ENCODE measurements at regions not wholly inside any gene's neighbourhood (a gene's known extent, or its start where the extent isn't known, plus 50 kb on each side); places are given as distances from the start of the nearest gene placed in this dataset.
"Not testable (repeated sequence)": the region's sequence is repeated elsewhere in the genome, so short reads cannot be mapped to it uniquely, and the experiment has no call there.

DNA sequence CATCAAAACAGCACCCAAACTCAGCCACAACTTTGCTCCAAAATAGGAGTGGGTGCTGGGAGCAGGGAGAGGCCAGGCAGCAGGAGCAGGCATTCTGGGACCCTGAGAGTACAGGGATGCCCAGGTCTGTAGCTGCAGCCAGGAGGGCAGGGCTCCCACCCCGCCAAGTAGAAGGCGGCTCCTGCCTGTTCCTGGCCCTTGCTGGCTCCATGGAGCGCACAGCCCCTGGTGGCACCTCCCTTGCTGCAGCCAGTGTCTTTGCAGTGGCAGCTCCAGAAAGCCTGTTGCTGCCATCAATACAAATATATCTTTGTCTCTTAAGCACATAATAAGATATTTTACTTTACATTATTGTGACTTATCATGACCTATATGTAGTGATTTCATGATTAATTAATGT, 1096.5 kb downstream of the FSCB start:
- DNase-seq (ENCODE audit: low spot score) = no peak

DNA sequence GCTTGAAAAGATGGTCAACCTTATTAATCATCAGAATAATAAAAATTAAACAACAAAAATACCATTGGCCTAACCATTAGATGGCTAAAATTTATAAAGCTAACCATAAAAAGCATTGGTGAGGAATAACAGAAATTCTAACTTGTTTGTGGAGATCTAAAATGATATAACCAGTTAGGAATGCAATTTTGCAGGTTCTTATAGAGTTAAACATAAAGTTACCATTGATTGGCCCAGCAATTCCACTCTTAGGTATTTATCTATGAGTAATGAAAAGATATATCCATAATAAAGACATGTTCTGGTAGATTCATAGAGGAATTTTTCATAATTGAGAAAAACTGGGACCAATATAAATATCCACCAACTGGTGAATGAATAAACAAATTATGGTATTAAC, 1098.6 kb downstream of the FSCB start:
- DNase-seq (ENCODE audit: low spot score) = no peak

DNA sequence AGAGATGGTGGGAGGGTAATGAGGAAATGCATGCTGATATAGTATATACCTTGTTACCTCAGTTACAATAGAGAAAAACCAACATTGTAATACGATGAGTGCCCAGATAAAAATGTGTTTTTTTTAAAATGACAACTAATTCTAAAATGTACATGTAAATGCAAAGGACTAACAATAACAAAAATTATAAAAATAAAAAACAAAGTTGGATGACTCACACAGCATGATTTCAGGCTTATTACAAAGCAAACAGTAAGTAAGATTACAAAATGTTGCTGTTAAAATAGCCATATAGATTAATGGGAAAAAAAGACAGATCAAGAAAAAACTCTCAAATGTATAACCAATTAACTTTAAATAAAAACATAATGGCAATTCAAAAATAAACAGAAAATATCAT, 1099.4 kb downstream of the FSCB start:
- no peak for DNase-seq (ENCODE audit: low spot score)

DNA sequence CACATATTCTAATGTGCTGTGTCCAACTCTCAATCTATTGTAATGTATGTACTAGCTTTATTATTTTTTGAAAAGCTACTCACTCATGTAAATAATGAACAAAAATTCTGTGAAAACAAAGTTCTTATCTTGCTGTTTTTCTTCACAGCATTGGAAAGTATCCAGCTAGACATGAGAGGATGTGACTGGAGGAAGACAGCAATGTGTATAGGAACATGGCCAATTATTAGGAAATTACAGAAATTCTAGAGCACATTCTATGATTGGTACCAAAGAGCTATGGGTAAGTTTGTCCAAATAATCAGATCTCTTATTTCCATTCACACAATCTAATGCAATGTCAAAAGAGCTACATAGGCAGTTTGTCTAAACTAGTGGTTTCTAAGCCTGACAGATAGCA, 1100.2 kb downstream of the FSCB start:
- DNase-seq (ENCODE audit: low spot score) = no peak

DNA sequence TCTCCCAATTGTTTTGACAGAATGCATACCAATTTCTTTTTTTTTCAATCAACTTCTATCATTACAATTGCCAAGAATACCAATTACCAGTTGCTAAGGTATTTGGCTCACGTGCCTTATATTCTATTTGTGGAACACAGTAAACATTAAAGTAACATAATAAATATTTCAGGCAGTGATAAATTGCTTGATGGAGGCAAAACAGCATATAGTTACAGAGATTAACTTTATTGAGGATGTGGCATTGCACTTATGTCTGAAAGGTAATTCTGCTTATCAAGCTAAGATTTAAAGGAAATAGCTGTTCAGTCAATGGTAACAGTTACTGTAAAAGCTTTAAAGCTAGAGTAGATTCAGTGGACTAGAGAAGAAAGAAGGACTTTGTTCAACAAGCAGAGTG, 1107.8 kb downstream of the FSCB start:
- no peak for DNase-seq (ENCODE audit: low spot score)

DNA sequence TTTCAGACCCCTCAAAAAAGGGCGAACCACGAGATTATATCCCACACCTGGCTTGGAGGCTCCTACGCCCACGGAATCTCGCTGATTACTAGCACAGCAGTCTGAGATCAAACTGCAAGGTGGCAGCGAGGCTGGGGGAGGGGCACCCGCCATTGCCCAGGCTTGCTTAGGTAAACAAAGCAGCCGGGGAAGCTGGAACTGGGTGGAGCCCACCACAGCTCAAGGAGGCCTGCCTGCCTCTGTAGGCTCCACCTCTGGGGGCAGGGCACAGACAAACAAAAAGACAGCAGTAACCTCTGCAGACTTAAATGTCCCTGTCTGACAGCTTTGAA, 1136.6 kb downstream of the FSCB start:
- not testable (repeated sequence) for DNase-seq (ENCODE audit: low spot score)

DNA sequence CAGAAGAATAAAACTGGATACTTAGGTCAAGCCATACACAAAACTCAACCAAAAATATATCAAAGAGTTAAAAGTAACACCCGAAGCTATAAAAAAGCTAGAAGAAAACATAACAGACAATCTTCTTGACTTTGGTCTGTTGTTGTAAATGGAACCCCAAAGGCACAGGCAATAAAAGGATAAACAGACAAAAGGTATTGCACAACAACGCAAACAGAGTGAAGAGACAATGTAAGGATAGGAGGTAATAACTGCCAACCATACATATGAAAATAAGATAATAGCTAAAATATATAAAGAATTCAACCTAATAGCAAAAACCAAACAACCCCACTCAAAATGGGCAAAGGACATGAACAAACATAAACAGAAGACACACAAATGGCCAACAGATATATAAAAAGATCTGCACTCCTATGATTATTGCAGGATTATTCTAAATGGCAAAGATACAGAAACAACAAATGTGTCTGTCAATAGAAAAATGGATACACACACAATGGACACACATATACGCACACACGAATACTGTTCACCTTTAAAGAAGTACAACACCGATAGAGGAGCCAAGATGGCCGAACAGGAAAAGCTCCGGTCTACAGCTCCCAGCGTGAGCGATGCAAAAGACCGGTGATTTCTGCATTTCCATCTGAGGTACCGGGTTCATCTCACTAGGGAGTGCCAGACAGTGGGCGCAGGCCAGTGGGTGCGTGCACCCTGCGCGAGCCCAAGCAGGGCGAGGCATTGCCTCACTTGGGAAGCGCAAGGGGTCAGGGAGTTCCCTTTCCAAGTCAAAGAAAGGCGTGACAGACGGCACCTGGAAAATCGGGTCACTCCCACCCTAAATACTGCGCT, 1137.1 kb downstream of the FSCB start:
- no peak for DNase-seq (ENCODE audit: low spot score)

DNA sequence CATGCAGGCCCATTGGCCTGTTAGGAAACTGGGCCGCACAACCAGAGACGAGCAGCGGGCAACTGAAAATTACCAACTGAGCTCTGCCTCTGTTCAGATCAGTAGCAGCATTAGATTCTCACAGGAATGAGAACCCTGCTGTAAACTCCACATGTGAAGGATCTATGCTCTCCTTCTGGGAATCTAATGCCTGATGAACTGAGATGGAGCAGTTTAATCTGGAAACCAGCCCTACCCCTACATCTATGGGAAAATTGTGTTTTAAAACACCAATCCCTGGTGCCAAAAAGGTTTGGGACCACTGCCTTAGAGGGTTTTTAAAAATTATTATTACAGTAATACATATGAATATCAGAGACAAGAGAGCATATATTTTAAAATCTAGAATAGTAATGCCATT, 1144.5 kb downstream of the FSCB start:
- no peak for DNase-seq (ENCODE audit: low spot score)

DNA sequence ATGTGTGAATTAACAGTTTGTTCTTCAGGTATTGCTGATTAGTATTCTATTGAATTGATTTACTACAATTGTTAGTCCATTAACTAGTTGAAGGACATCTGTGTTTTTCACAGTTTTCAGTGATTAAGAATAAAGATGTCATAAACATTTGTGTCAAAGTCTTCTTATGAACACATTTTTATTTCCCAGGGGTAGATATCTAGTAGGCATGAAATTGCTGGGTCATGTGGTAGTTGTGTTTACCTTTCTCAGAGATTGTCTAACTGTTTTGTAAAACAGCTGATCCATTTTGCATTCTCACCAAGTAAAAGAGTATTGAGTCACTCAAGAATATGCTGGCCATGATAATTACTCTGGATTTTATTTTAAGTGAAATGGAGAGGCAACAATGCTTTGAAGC, 1145.3 kb downstream of the FSCB start:
- no peak for DNase-seq (ENCODE audit: low spot score)

DNA sequence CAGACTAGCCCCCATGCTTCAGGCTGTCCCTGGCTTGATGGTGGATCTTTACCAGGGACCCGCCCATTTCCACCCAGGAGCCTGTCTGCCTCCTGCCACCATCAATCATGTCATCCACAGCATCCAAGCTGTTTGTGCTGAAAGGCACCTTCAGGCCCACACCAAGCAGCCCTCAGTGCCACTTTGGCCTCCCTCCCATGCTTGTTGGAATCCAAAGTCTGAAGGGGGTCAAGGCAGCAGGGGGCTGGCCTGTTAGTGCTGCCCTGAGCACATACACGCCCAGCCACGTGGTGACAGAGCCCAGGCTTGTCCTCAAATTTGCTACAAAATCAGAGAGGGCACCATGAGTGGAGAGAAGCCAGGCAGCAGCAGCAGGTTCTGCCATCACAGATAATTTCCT, 1146.8 kb downstream of the FSCB start:
- DNase-seq (ENCODE audit: low spot score) = no peak

DNA sequence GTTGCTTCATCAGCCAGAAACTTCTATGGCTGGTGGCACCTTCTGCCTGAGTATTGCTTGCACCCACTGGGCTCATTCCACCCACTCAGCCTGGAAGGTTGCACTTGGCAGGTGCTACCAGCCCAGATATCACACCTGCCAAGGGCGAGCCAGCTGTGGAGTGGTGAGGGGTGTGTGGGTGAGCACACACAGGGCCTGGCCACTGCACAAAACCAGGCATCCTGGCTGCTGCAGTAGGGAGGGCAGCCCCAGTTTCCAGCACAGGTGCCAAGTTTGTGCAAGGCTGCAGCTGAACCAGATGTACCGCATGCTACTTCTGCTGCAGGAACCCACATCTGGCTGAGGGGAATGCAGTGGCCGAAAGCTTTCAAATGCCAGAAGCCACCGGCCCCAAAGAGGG, 1147.8 kb downstream of the FSCB start:
- no peak for DNase-seq (ENCODE audit: low spot score)

DNA sequence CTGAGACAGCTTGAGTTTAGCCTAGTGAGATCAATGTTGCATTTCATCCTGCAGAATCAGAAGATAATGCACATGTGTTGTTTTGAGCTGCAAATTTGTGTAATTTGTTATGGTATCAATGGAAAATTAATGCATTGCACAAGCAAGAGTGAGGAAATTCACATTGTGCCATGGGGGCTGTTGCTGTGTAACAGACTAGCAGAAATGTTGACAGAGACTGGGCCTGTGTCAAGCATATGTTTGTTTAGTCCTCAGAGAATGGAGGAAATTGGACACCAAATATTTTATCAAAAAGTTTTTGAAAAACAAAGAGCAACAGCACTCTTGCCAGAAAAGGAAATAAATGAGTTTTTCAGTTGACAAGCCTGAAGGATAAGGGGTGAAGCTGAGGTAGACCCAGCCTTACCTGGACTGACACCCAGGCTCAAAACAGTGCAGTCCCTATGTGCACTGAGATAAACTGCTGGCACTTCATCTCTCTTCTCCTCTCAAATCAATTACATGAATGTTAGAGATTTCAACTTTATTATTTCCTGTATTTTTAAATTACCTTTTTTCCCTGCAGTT, 1150.0 kb downstream of the FSCB start:
- no peak for DNase-seq (ENCODE audit: low spot score)

DNA sequence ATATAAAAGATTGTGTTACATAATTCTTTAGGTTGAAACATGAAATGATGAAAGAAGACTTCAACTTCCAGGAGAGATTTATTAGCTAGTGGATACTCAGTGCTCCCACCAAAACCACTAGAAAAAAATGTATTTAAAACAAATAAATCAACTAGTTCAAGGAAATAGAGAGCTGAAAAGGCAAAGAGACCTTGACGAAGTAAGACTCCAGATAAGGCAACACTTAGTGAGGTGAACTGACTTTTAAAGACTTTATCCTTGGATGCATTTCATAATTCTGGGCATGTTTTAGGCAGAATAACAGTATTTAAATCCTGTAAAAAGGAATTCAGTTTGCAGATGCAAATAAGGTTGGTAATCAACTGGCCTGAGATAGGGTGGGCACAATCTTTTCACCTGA, 1150.7 kb downstream of the FSCB start:
- DNase-seq (ENCODE audit: low spot score) = no peak

DNA sequence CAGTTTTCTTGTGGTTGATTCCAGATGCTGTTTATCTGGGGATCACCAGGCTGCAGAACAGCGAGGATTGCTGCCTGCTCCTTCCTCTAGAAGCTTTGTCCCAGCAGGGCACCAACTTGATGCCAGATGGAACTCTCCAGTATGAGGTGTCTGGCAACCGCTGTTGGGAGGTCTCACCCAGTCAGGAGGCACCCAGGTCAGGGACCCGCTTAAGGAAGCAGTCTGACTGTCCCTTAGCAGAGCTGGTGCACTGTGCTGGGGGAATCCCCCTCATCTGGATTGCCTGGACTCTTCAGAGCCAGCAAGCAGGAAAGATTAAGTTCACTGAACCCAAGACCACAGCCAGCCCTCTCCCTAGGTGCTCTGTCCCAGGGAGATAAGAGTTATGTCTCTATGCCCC, 1165.2 kb downstream of the FSCB start:
- DNase-seq (ENCODE audit: low spot score) = no peak

DNA sequence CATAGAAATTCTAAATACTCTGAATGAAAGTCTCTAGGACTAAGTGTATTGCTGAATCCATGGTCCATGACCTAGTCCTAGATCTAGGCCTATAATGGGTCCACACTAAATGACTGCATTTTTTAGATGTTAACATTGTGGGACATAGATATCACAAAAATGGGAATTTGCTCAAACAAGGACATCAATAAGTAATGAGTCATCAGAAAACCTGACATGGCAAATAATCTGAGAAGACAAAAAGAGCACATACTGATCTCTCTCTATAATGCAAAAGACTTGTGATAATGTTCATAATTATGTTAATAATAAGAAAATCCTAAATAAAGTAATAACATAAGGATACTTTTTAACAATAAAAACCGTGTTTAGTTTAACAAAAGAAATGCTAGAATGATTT, 1168.4 kb downstream of the FSCB start:
- no peak for DNase-seq (ENCODE audit: low spot score)

DNA sequence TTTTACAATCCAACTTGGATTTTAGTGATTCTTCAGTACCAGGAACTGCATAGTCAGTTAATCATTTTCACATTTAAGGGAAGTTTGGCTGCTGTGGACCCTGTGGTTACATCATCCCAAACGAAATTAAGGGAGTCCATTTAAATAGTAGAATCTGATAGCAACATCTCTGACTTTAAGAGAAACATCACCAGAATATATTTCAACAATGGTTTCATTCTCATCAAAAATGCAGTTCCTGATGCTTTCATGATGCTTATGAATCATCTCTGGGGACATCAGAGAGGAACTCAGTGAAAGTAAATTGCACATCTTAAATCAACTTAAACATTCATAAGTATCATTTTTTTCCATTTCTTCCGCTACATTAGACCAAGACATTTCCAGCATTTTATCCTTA, 1170.7 kb downstream of the FSCB start:
- no peak for DNase-seq (ENCODE audit: low spot score)

DNA sequence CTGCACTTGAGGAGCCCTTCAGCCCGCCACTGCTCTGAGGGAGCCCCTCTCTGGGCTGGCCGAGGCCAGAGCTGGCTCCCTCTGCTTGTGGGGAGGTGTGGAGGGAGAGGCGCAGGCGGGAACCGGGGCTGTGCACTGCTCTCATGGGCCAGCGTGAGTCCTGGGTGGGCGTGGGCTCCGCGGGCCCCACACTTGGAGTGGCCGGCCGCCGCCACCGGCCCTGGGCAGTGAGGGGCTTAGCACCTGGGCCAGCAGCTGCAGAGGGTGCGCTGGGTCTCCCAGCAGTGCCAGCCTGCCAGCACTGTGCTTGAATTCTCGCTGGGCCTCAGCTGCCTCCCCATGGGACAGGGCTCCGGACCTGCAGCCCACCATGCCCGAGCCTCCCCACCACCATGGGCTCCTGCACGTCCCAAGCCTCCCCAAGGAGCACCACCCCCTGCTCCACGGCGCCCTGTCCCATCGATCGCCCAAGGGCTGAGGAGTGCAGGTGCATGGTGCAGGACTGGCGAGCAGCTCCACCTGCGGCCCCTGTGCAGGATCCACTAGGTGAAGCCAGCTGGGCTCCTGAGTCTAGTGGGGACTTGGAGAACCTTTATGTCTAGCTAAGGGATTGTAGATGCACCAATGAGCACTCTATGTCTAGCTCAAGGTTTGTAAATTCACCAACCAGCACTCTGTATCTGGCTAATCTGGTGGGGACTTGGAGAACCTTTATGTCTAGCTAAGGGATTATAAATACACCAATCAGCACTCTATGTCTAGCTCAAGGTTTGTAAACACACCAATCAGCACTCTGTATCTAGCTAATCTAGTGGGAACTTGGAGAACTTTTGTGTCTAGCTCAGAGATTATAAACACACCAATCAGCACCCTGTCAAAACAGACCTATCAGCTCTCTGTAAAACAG, 1180.3 kb downstream of the FSCB start:
- not testable (repeated sequence) for DNase-seq (ENCODE audit: low spot score)

DNA sequence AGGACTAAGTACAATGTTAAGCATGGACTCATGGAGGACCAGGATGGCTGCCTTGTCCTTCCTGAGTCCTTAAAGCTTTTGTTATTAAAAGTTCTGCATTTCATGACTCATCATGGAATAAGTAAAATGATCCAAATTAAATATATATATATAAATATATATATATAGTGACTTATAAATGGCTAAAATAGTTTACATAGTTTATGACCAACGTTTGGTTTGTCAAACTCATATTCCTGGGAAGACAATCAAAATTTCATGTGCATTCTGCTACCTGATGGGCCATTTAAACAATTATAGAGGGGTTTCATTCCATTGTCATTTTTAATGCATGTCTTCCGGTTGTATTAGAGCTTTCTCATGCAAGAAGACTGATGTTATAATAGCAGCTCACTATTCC, 1190.7 kb downstream of the FSCB start:
- DNase-seq (ENCODE audit: low spot score) = no peak

DNA sequence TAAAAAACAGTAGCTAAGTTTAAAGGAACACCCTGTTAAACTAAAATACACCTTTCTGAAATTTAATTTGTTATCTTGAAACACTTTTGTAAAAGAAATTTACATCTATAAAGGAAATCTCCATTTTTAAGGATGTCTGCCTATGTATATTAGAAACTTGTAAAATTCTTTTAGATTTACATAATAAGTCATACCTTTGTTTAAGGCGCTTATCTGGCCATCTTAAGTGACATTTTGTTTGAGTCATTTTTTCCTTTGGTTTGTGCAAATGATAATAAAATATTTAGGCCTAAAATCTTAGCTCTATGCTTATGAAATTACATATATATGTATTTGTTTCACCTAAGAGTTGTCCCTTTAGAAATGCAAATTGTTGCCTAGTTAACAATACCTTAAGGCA, 1193.4 kb downstream of the FSCB start:
- DNase-seq (ENCODE audit: low spot score) = no peak

DNA sequence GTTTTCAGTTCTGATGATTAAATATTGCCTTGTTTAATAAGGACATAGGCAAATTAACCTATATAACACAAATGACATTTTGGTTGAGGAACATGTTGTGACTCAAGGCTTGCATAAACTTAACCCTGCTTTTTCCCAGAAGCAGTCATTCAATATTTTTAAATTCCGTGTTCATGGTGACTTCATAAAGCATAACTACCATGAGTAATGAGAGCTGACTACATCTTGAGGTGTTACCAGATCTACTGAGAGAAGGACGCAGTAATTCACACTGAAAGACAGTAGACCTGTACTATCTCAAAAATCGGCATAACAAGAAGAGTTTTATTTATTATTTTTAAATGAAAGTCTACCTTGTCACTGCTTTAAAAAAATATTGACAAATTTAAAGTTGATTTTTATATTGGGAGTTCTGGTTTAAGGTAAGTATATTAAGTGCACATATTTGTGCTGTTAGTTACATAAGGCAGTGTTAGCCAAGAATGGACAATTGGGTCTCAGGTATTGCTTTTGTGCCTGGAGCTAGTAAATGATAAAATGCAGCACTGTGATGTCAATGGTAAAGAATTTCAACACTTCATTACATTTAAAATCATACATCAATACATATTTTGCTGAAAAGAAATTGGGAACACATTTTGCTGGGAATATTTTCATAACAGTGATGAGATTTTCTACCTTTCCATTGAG, 1198.5 kb downstream of the FSCB start:
- no peak for DNase-seq (ENCODE audit: low spot score)

DNA sequence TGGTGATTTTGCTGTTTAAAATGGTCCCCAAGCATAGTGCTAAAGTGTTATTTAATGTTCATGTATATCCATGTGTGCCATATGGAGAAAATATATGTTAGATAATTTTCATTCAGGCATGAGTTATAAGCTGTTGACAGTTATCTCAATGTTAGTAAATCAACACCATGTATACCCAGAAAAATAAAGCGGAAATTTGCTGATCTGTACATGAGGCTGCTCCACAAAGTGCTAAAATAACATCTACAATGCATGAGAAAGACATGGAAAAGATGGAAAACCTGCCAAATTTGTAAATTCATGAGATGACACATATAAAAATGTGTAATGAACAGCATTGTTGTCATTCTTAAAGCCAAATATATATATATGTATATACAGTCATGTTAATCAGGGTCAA, 1199.2 kb downstream of the FSCB start:
- no peak for DNase-seq (ENCODE audit: low spot score)

DNA sequence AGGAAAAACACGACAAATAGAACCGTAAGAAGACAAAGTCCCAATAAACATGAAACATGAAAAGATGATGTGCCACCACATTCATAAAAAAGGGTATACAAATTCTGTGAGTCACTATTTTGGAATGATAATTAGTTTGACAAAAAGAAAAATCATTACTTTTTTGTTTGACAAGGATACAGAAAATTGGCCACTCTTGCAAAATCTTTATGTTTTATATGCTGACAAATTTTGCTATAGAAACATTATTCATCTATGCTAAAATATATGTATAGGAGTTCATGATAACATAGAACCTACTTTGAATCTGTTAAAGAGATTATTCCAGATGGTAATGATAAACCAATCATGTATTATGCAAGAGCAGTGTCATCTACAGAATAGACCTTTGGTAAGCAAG, 1201.0 kb downstream of the FSCB start:
- DNase-seq (ENCODE audit: low spot score) = no peak

DNA sequence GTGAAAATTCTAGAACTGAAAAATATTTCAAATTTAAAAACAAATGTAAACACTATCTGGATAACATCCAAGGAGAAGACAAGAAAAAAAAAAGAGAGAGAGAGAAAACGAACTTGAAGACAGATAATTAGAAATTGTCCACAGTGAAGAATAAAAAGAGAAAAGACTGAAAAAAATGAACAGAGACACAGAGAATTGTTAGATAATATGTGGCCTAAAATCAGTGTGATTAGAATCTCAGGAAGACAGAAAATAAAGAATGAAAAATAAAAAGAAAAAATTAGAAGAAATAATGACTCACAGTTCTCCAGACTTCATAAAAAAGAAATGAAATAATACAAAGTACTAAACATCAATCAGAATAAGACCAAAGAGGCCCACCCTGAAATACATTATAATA, 1209.3 kb downstream of the FSCB start:
- DNase-seq (ENCODE audit: low spot score) = no peak

Data from HuH-7 (cell line).